Neural cell (in vitro differentiated cells): ENCODE measurements at regions not wholly inside any gene's neighbourhood (a gene's known extent, or its start where the extent isn't known, plus 50 kb on each side); places are given as distances from the start of the nearest gene placed in this dataset.

ENCODE experiments used
- H2AFZ ChIP-seq: fragments of 200-600, 300-800 bp; sonication (generic), shearing (Covaris generic); 2 replicates; pipeline ENCODE4 v1.6.0; 2014; ENCODE audit warnings: low read depth, mild to moderate bottlenecking, antibody characterized with exemption, low read length, moderate library complexity
- H3F3A ChIP-seq: fragments of 200-600 bp; shearing (Covaris generic); 2 replicates; pipeline ENCODE4 v1.6.1; 2016; ENCODE audit warnings: mild to moderate bottlenecking, moderate library complexity, mixed read lengths, antibody characterized with exemption, low read length; ENCODE audit not compliant: insufficient read depth, poor library complexity, severe bottlenecking
- H3K27ac ChIP-seq: fragments of 200-600, 300-800 bp; sonication (generic), shearing (Covaris generic); 2 replicates; pipeline ENCODE4 v1.5.1; 2014; ENCODE audit warnings: mild to moderate bottlenecking, low read length, moderate library complexity
- H3K27me3 ChIP-seq: fragments of 300-800, 200-600 bp; sonication (generic), shearing (Covaris generic); 2 replicates; pipeline ENCODE4 v1.6.0; 2014; ENCODE audit warnings: mild to moderate bottlenecking, low read depth, low read length, moderate library complexity; ENCODE audit not compliant: insufficient read depth
- H3K36me3 ChIP-seq: fragments of 300-800, 200-600 bp; sonication (generic), shearing (Covaris generic); 2 replicates; pipeline ENCODE4 v1.5.1; 2014; ENCODE audit warnings: mild to moderate bottlenecking, antibody characterized with exemption, low read length, moderate library complexity; ENCODE audit not compliant: insufficient read depth
- H3K4me2 ChIP-seq: fragments of 300-800, 200-600 bp; sonication (generic), shearing (Covaris generic); 2 replicates; pipeline ENCODE4 v1.6.0; 2014; ENCODE audit warnings: mild to moderate bottlenecking, low read length
- H3K4me3 ChIP-seq: fragments of 300-800, 200-600 bp; sonication (generic), shearing (Covaris generic); 2 replicates; pipeline ENCODE4 v1.5.1; 2014; ENCODE audit warnings: mild to moderate bottlenecking, low read length, moderate library complexity
- H3K79me2 ChIP-seq: fragments of 200-600 bp; shearing (Covaris generic); replicated peaks from 2 replicates; pipeline ENCODE4 v1.6.0; 2014; ENCODE audit warnings: mild to moderate bottlenecking, low read length, moderate library complexity; ENCODE audit not compliant: insufficient read depth
- H3K9ac ChIP-seq: fragments of 300-800, 200-600 bp; sonication (generic), shearing (Covaris generic); 2 replicates; pipeline ENCODE4 v1.6.1; 2016; ENCODE audit warnings: mild to moderate bottlenecking, low read length, mixed read lengths
- H3K9me2 ChIP-seq: fragments of 200-600 bp; shearing (Covaris generic); 2 replicates; pipeline ENCODE4 v1.6.1; 2016; ENCODE audit warnings: mild to moderate bottlenecking, low read length, mixed read lengths; ENCODE audit not compliant: insufficient read depth
- H3K9me3 ChIP-seq: fragments of 200-600, 300-800 bp; sonication (generic), shearing (Covaris generic); 2 replicates; pipeline ENCODE4 v1.6.1; 2016; ENCODE audit warnings: mild to moderate bottlenecking, mixed run types, low read length, moderate library complexity, mixed read lengths
- H4K20me1 ChIP-seq: fragments of 200-600 bp; shearing (Covaris generic); 2 replicates; pipeline ENCODE4 v1.6.1; 2016; ENCODE audit warnings: mild to moderate bottlenecking, mixed run types; ENCODE audit not compliant: insufficient read depth
- EP300 ChIP-seq: fragments of 450-650 bp; conservative IDR thresholded peaks from 2 replicates; pipeline ENCODE4 v1.6.1; 2014; ENCODE audit warnings: antibody characterized with exemption, mild to moderate bottlenecking, moderate library complexity; ENCODE audit not compliant: poor library complexity, severe bottlenecking
- EZH2 ChIP-seq: fragments of 200-600, 300-800 bp; shearing (Covaris generic), sonication (generic); IDR thresholded peaks from 2 replicates; pipeline ENCODE4 v1.6.1; 2014; ENCODE audit warnings: antibody characterized with exemption, low read length, borderline replicate concordance, mild to moderate bottlenecking; ENCODE audit not compliant: insufficient read depth, poor library complexity, severe bottlenecking
- MXI1 ChIP-seq: fragments of 450-650 bp; conservative IDR thresholded peaks from 2 replicates; pipeline ENCODE4 v1.6.1; 2014; ENCODE audit warnings: antibody characterized with exemption, mild to moderate bottlenecking; ENCODE audit not compliant: poor library complexity, severe bottlenecking
- POLR2AphosphoS5 ChIP-seq: IDR thresholded peaks from 2 replicates; pipeline ENCODE4 v1.6.1; 2012
- RAD21 ChIP-seq: fragments of 450-650 bp; conservative IDR thresholded peaks from 2 replicates; pipeline ENCODE4 v1.6.1; 2014; ENCODE audit warnings: antibody characterized with exemption, mild to moderate bottlenecking, moderate library complexity
- SMC3 ChIP-seq: fragments of 450-650 bp; conservative IDR thresholded peaks from 2 replicates; pipeline ENCODE4 v1.6.1; 2014; ENCODE audit warnings: antibody characterized with exemption, mild to moderate bottlenecking, moderate library complexity; ENCODE audit not compliant: poor library complexity
- TAF1 ChIP-seq: IDR thresholded peaks from 2 replicates; pipeline ENCODE4 v1.6.1; 2012; ENCODE audit warnings: low read depth
- TF ChIP-seq, protein P1 (sequence below): IDR thresholded peaks from 2 replicates; pipeline ENCODE4 v1.6.1; 2012; ENCODE audit warnings: borderline replicate concordance
- TF ChIP-seq, protein P2 (sequence below): fragments of 450-650 bp; IDR thresholded peaks from 2 replicates; pipeline ENCODE4 v1.5.1; 2014; ENCODE audit warnings: antibody characterized with exemption, mild to moderate bottlenecking, moderate library complexity; ENCODE audit not compliant: poor library complexity, severe bottlenecking

DNA sequence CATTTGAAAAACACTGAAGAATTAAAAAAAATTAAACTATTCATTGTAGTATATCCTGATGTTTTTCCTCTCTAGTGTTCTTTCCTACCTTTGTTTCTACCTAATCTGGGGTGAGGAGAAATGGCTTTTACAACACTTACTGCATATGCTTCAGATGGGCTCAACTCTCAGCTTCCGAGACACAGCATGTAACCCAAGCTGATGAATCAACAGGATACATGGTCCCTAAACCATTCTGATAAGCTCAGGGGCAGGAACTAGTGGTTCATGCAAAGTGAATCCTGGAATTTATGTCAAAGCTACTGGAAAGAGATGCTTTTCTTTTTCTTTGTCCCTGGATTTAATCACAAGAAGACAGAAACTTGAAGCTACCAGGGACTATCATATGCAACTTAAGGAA is 672.5 kb upstream of the RORB start:
- Histone ChIP-seq H3K4me3 (no peak overlapping the region), H3K9ac (no peak overlapping the region), H2AFZ (no peak overlapping the region), H3K79me2 (no peaks in the 10 kb centered on the region), H4K20me1 (no peaks in the 10 kb centered on the region), H3K9me2 (no peaks in the 10 kb centered on the region), H3K4me2 (no peak overlapping the region), H3K27ac (no peak overlapping the region), H3K9me3 (no peaks in the 10 kb centered on the region), H3F3A (no peaks in the 10 kb centered on the region), H3K36me3 (no peaks in the 10 kb centered on the region), H3K27me3 (no peaks in the 10 kb centered on the region)
- TF ChIP-seq, protein P1, sequence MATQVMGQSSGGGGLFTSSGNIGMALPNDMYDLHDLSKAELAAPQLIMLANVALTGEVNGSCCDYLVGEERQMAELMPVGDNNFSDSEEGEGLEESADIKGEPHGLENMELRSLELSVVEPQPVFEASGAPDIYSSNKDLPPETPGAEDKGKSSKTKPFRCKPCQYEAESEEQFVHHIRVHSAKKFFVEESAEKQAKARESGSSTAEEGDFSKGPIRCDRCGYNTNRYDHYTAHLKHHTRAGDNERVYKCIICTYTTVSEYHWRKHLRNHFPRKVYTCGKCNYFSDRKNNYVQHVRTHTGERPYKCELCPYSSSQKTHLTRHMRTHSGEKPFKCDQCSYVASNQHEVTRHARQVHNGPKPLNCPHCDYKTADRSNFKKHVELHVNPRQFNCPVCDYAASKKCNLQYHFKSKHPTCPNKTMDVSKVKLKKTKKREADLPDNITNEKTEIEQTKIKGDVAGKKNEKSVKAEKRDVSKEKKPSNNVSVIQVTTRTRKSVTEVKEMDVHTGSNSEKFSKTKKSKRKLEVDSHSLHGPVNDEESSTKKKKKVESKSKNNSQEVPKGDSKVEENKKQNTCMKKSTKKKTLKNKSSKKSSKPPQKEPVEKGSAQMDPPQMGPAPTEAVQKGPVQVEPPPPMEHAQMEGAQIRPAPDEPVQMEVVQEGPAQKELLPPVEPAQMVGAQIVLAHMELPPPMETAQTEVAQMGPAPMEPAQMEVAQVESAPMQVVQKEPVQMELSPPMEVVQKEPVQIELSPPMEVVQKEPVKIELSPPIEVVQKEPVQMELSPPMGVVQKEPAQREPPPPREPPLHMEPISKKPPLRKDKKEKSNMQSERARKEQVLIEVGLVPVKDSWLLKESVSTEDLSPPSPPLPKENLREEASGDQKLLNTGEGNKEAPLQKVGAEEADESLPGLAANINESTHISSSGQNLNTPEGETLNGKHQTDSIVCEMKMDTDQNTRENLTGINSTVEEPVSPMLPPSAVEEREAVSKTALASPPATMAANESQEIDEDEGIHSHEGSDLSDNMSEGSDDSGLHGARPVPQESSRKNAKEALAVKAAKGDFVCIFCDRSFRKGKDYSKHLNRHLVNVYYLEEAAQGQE, result no peak
- TF ChIP-seq EP300, result no peak

DNA sequence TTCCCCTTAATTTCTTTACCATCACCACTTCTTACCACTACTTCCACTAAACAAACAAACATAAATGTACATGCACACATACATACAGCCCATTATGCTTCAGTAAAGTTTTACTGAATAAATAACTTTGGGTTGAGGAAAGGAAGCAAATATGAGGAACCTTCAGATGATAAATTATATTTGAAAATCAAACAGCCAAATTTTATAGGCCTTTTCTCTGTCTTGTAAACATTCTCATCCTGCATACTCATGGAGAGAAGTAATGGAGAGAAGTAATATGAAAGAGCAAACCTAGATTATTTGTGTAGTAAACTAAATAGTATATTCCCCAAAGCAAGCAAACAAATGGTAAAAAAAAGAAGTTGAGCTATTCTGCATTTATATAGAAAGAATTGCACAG is 658.3 kb upstream of the RORB start:
- Histone ChIP-seq H3K9me3 (no peaks in the 10 kb centered on the region), H3K27ac (no peak overlapping the region), H2AFZ (no peak overlapping the region), H3K9me2 (no peaks in the 10 kb centered on the region), H3K4me2 (no peak overlapping the region), H3K79me2 (no peaks in the 10 kb centered on the region), H3K27me3 (no peaks in the 10 kb centered on the region), H3K9ac (no peak overlapping the region), H4K20me1 (no peaks in the 10 kb centered on the region), H3K36me3 (no peaks in the 10 kb centered on the region), H3F3A (no peaks in the 10 kb centered on the region), H3K4me3 (no peak overlapping the region)
- no peak for TF ChIP-seq EZH2
- TF ChIP-seq EP300, result no peak
- TF ChIP-seq MXI1, result no peak

DNA sequence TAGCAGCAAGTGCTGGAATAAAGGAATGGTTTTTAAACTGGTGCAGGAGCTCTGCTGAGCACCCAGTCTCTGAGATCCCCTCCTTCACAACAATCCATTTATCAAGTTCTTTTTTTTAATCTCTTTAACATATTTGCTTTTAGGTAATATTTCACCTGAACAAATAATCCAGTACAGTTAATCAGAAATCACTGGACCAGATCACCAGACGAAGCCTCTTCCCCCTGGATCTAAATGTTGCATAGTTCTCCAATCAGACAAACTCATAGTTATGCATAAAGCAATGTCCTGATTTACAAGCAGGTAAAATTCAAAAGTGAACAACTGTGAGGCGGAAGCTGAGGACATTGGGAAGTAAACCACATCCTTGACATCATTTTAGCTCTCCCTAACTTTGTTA is 657.7 kb upstream of the RORB start:
- Histone ChIP-seq H3K4me3 (no peak overlapping the region), H3K36me3 (no peaks in the 10 kb centered on the region), H2AFZ (no peak overlapping the region), H4K20me1 (no peaks in the 10 kb centered on the region), H3K27me3 (no peaks in the 10 kb centered on the region), H3K9me3 (no peaks in the 10 kb centered on the region), H3K9ac (no peak overlapping the region), H3K4me2 (no peak overlapping the region), H3F3A (no peaks in the 10 kb centered on the region), H3K79me2 (no peaks in the 10 kb centered on the region), H3K9me2 (no peaks in the 10 kb centered on the region), H3K27ac (no peak overlapping the region)
- TF ChIP-seq, protein P2, sequence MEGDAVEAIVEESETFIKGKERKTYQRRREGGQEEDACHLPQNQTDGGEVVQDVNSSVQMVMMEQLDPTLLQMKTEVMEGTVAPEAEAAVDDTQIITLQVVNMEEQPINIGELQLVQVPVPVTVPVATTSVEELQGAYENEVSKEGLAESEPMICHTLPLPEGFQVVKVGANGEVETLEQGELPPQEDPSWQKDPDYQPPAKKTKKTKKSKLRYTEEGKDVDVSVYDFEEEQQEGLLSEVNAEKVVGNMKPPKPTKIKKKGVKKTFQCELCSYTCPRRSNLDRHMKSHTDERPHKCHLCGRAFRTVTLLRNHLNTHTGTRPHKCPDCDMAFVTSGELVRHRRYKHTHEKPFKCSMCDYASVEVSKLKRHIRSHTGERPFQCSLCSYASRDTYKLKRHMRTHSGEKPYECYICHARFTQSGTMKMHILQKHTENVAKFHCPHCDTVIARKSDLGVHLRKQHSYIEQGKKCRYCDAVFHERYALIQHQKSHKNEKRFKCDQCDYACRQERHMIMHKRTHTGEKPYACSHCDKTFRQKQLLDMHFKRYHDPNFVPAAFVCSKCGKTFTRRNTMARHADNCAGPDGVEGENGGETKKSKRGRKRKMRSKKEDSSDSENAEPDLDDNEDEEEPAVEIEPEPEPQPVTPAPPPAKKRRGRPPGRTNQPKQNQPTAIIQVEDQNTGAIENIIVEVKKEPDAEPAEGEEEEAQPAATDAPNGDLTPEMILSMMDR, result no peak
- no peak for TF ChIP-seq EP300
- TF ChIP-seq TAF1, result no peak
- no peak for TF ChIP-seq RAD21
- no peak for TF ChIP-seq SMC3
- TF ChIP-seq, protein P1, result no peak
- TF ChIP-seq POLR2AphosphoS5, result no peak
- no peak for TF ChIP-seq MXI1
- no peak for TF ChIP-seq EZH2
